ENCODE measurements at regions not wholly inside any gene's neighbourhood (a gene's known extent, or its start where the extent isn't known, plus 50 kb on each side); places are given as distances from the start of the nearest gene placed in this dataset.

- TF ChIP-seq CTCF (IDR thresholded peaks at IDR 0.05) (no peak), ZFX (IDR thresholded peaks at IDR 0.05; ENCODE audit: borderline replicate concordance) (no peak)
Measured at GRCh38 chr14:106058342-106058741, 532.0 kb downstream of the TMEM121 start.

Measured in 22Rv1 (cell line).